ENCODE measurements at regions not wholly inside any gene's neighbourhood (a gene's known extent, or its start where the extent isn't known, plus 50 kb on each side); places are given as distances from the start of the nearest gene placed in this dataset.

GRCh38 chr7:156158693-156159092, 346.4 kb upstream of the SHH start:
- TF ChIP-seq, protein P1, sequence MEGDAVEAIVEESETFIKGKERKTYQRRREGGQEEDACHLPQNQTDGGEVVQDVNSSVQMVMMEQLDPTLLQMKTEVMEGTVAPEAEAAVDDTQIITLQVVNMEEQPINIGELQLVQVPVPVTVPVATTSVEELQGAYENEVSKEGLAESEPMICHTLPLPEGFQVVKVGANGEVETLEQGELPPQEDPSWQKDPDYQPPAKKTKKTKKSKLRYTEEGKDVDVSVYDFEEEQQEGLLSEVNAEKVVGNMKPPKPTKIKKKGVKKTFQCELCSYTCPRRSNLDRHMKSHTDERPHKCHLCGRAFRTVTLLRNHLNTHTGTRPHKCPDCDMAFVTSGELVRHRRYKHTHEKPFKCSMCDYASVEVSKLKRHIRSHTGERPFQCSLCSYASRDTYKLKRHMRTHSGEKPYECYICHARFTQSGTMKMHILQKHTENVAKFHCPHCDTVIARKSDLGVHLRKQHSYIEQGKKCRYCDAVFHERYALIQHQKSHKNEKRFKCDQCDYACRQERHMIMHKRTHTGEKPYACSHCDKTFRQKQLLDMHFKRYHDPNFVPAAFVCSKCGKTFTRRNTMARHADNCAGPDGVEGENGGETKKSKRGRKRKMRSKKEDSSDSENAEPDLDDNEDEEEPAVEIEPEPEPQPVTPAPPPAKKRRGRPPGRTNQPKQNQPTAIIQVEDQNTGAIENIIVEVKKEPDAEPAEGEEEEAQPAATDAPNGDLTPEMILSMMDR (IDR thresholded peaks at IDR 0.05): no peak
- no peak for TF ChIP-seq POLR2A (IDR thresholded peaks at IDR 0.05)

Data from esophagus squamous epithelium (tissue), 4 donors.